Left lung (tissue), 4 donors: ENCODE measurements at regions not wholly inside any gene's neighbourhood (a gene's known extent, or its start where the extent isn't known, plus 50 kb on each side); places are given as distances from the start of the nearest gene placed in this dataset.
A peak's percentile ranks its signal among the peaks of the same experiment; 100 is the strongest.
"Not testable (repeated sequence)": the region's sequence is repeated elsewhere in the genome, so short reads cannot be mapped to it uniquely, and the experiment has no call there.

ENCODE experiments used
- ATAC-seq: fragments of 200-7000 bp; cut with Tn5 transposase; one replicate; pipeline ENCODE4 v1.9.1; 2020; ENCODE audit warnings: moderate library complexity
- DNase-seq, 4 donors: peaks; one replicate each; pipeline ENCODE4 v3.0.0-alpha.2; 2013 to 2020
- H3K27ac ChIP-seq, 2 donors: fragments of 200-600 bp; sonication (generic) in 1 of 2; one replicate each; pipeline versions ENCODE4 v1.5.0 to v1.8.0; 2020 to 2021
- H3K27me3 ChIP-seq, 2 donors: fragments of 200-600 bp; sonication (generic) in 1 of 2; one replicate each; pipeline versions ENCODE4 v1.5.0 to v1.8.0; 2020 to 2021
- H3K36me3 ChIP-seq, 2 donors: fragments of 200-600 bp; sonication (generic) in 1 of 2; one replicate each; pipeline versions ENCODE4 v1.5.0 to v1.8.0; 2020 to 2021
- H3K4me1 ChIP-seq, 2 donors: fragments of 200-600 bp; one replicate each; pipeline ENCODE4 v1.8.0; 2021
- H3K4me3 ChIP-seq, 2 donors: fragments of 200-600 bp; sonication (generic) in 1 of 2; one replicate each; pipeline versions ENCODE4 v1.5.0 to v1.8.0; 2020 to 2021; ENCODE audit warnings: mild to moderate bottlenecking in 1 of 2
- H3K9me3 ChIP-seq, 2 donors: fragments of 200-600 bp; sonication (generic) in 1 of 2; one replicate each; pipeline versions ENCODE4 v1.5.0 to v1.8.0; 2020 to 2021
- intact Hi-C, 2 donors: fragments of 100-400 bp; cut with DNase I; formaldehyde crosslinking; loops; one replicate each; pipeline versions ENCODE4 v1.11.2 to v1.14.2; 2022
- TF ChIP-seq, protein P1 (sequence below), 2 donors: fragments of 200-600 bp; sonication (generic) in 1 of 2; IDR thresholded peaks; one replicate each; pipeline versions ENCODE4 v1.5.0 to v1.8.0; 2021; ENCODE audit warnings: antibody characterized with exemption in 2 of 2
- donor health status: DM: no; HTN: yes; CAD: no.
- donor health status: DM: no; HTN: no; CAD: no.

DNA sequence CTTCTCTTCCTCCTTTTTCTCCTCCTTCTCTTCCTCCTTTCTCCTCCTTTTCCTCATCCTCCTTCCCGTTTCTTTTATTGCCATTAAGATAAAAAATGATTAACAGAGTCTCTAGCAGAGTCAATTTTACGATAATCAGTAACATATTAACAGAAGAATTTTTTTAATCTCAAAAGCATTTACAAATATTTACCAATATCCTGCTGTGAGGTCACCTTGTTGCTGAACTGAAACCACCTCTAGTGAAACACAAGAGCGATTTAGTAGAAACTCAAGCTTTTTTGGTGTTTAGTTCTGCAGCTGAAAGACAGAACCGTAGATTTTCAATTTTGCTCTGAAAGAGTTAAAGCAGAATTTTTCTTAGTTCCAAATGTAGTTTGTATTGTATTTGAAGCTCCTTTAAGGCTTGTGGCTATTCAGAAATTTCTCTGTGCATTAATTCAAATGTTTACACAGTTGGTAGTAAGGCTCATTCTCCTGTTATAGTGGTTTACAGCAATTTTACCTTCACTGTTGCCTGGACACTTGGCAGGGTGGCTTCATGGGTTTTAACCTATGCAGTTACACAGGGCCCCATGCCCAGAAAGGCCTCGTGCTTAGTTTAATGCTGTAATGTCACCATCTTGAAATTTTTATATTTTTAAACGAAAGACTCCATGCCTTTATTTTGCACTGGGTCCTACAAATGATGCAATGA, 1106.6 kb upstream of the FAM98A start:
- DNase-seq = peak in 1 of 4 donors; percentile 1
- TF ChIP-seq, protein P1, sequence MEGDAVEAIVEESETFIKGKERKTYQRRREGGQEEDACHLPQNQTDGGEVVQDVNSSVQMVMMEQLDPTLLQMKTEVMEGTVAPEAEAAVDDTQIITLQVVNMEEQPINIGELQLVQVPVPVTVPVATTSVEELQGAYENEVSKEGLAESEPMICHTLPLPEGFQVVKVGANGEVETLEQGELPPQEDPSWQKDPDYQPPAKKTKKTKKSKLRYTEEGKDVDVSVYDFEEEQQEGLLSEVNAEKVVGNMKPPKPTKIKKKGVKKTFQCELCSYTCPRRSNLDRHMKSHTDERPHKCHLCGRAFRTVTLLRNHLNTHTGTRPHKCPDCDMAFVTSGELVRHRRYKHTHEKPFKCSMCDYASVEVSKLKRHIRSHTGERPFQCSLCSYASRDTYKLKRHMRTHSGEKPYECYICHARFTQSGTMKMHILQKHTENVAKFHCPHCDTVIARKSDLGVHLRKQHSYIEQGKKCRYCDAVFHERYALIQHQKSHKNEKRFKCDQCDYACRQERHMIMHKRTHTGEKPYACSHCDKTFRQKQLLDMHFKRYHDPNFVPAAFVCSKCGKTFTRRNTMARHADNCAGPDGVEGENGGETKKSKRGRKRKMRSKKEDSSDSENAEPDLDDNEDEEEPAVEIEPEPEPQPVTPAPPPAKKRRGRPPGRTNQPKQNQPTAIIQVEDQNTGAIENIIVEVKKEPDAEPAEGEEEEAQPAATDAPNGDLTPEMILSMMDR (IDR thresholded peaks at IDR 0.05) = no peak
- H3K9me3 ChIP-seq = no peaks in the 10 kb centered on the region
- H3K4me3 ChIP-seq = no peak overlapping the region
- H3K27me3 ChIP-seq = no peaks in the 10 kb centered on the region
- ATAC-seq = no peak
- no peak overlapping the region for H3K27ac ChIP-seq
- H3K36me3 ChIP-seq = no peaks in the 10 kb centered on the region
- intact Hi-C loops = no loop called here
- no peaks in the 10 kb centered on the region for H3K4me1 ChIP-seq

DNA sequence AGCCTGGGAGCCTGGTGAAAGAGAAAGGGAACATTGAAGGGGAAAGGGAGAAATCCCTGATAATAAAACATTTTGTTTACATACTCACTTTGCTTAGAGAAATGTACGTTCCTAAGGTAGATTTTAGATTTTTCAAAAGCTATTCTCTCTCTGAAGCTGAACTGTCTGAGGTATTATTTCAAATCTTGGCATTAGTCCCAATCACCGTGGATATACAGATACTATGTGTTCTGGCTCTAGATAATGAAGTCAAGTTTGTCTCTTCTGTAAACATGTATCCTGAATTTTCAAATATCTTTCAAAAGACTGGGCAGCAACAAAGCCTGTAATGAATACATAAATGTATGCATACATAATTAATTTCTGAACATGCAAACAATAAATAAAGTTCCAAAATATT, 1104.2 kb upstream of the FAM98A start:
- Histone ChIP-seq H3K4me1 (no peaks in the 10 kb centered on the region), H3K36me3 (no peaks in the 10 kb centered on the region), H3K27me3 (no peaks in the 10 kb centered on the region), H3K9me3 (no peaks in the 10 kb centered on the region), H3K4me3 (no peak overlapping the region), H3K27ac (no peak overlapping the region)
- intact Hi-C loops = no loop called here
- TF ChIP-seq, protein P1 (IDR thresholded peaks at IDR 0.05) = no peak
- no peak for ATAC-seq
- DNase-seq = no peak

DNA sequence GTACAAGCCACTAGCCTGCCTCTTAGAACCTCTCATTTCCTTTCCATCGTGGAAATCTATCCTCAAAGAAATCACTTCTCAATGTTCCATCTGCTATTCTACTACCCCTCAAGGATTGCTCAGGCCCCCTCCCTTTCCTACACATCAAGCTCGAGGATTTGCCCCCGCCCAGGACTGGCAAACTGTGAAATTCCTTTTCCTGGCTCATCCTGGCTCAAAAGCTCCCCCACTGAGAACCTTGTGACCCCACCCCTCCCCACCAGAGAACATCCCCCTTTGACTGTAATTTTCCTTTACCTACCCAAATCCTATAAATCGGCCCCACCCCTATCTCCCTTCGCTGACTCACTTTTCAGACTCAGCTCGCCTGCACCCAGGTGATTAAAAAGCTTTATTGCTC, 1103.3 kb upstream of the FAM98A start:
- H3K4me1 ChIP-seq, H3K4me3 ChIP-seq, DNase-seq, H3K9me3 ChIP-seq, ATAC-seq, H3K36me3 ChIP-seq, H3K27ac ChIP-seq, intact Hi-C loops, H3K27me3 ChIP-seq: not testable (repeated sequence)

DNA sequence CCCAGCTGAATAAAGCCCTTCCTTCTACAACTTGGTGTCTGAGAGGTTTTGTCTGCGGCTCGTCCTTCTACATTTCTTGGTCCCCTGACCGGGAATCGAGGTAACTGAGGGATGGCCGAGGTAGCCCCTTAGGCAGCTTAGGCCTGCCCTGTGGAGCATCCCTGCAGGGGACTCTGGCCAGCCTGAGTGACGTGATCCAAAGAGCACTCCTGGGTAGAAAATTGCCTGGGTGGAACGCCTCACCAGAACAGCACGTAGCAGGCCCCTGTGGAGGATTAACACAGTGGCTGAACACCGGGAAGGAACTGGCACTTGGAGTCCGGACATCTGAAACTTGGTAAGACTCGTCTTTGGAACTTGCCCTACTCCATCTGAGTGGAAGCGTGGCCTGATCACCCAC, 1078.5 kb upstream of the FAM98A start:
- ATAC-seq, H3K9me3 ChIP-seq, H3K27ac ChIP-seq, H3K36me3 ChIP-seq, H3K27me3 ChIP-seq, H3K4me1 ChIP-seq, DNase-seq, intact Hi-C loops, H3K4me3 ChIP-seq: not testable (repeated sequence)

DNA sequence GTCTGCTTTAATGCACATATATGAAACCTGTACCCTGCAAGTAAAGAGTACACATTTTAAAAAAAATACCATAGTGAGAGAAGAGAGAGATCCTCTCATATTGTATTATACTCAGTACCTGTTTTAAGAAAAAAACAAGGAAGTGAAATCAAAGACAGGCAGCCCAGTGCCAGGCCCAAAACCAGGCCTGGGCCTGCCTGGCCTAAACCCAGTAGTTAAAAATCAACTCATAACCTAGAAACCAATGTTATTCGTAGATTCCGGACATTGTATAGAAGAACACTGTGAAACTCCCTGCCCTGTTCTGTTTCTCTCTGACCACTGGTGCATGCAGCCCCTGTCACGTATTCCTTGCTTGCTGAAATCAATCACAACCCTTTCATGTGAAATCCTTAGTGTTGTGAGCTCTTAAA, 1078.0 kb upstream of the FAM98A start:
- intact Hi-C loops, H3K4me1 ChIP-seq, ATAC-seq, DNase-seq, H3K27me3 ChIP-seq, H3K4me3 ChIP-seq, H3K9me3 ChIP-seq, H3K27ac ChIP-seq, H3K36me3 ChIP-seq: not testable (repeated sequence)

DNA sequence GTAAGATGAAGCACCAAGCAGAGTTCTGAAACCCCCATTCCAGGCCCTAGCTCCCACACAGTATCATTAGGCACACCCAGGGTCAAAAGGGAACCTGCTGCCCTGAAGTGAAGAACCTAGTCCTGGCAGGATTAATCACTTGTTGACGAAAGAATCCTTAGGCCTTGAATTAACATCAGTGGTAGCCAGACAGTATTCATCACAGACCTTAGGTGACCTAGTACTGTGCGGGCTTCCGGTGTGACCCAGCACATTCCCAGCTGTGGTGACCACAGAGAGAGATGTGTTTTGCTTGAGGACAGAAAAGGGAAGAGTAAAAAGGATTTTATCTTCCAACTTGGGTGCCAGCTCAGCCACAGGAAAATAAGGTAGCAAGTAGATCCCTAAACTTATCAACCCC, 1071.4 kb upstream of the FAM98A start:
- intact Hi-C loops = no loop called here
- no peak for ATAC-seq
- no peaks in the 10 kb centered on the region for H3K4me1 ChIP-seq
- TF ChIP-seq, protein P1 (IDR thresholded peaks at IDR 0.05) = no peak
- H3K36me3 ChIP-seq = no peaks in the 10 kb centered on the region
- H3K27ac ChIP-seq = no peak overlapping the region
- no peak overlapping the region for H3K4me3 ChIP-seq
- H3K9me3 ChIP-seq = no peaks in the 10 kb centered on the region
- DNase-seq = no peak
- no peaks in the 10 kb centered on the region for H3K27me3 ChIP-seq

DNA sequence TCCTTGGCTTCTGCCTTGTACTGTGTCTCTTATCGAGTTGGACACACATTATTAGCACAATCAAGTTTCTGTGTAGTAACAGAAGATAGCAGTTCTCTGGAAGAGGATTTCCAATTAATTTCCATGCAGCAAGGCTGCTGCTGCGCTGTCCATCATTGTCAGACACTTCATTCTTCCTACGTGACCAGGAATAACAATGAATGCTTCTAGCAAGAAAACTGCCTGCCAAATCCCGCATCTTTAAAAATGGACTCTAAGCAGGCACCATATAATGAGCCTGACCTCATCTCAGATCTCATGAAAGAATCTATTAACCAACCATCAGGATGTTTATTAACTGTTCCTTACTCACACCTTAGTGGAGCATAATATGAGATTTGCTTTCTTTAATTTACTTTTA, 1067.7 kb upstream of the FAM98A start:
- Histone ChIP-seq H3K9me3 (no peaks in the 10 kb centered on the region), H3K4me3 (no peak overlapping the region)
- no peak for DNase-seq

More for the DNA sequence above, 1067.7 kb upstream of the FAM98A start:
- TF ChIP-seq, protein P1 (IDR thresholded peaks at IDR 0.05) = no peak
- H3K36me3 ChIP-seq = no peaks in the 10 kb centered on the region
- H3K27ac ChIP-seq = no peak overlapping the region
- ATAC-seq = no peak
- no peaks in the 10 kb centered on the region for H3K27me3 ChIP-seq
- intact Hi-C loops = no loop called here
- H3K4me1 ChIP-seq = no peaks in the 10 kb centered on the region
